SK-N-MC (cell line): ENCODE measurements at regions not wholly inside any gene's neighbourhood (a gene's known extent, or its start where the extent isn't known, plus 50 kb on each side); places are given as distances from the start of the nearest gene placed in this dataset.
"Not testable (repeated sequence)": the region's sequence is repeated elsewhere in the genome, so short reads cannot be mapped to it uniquely, and the experiment has no call there.

ENCODE experiments used
- EZH2 ChIP-seq: fragments of 200-600 bp; sonication (generic); IDR thresholded peaks from one replicate; pipeline ENCODE4 v1.6.1; 2017; ENCODE audit warnings: antibody characterized with exemption
- POLR2AphosphoS5 ChIP-seq: IDR thresholded peaks from 2 replicates; pipeline ENCODE4 v1.6.1; 2012; ENCODE audit warnings: mild to moderate bottlenecking, low read depth, low read length, borderline replicate concordance

DNA sequence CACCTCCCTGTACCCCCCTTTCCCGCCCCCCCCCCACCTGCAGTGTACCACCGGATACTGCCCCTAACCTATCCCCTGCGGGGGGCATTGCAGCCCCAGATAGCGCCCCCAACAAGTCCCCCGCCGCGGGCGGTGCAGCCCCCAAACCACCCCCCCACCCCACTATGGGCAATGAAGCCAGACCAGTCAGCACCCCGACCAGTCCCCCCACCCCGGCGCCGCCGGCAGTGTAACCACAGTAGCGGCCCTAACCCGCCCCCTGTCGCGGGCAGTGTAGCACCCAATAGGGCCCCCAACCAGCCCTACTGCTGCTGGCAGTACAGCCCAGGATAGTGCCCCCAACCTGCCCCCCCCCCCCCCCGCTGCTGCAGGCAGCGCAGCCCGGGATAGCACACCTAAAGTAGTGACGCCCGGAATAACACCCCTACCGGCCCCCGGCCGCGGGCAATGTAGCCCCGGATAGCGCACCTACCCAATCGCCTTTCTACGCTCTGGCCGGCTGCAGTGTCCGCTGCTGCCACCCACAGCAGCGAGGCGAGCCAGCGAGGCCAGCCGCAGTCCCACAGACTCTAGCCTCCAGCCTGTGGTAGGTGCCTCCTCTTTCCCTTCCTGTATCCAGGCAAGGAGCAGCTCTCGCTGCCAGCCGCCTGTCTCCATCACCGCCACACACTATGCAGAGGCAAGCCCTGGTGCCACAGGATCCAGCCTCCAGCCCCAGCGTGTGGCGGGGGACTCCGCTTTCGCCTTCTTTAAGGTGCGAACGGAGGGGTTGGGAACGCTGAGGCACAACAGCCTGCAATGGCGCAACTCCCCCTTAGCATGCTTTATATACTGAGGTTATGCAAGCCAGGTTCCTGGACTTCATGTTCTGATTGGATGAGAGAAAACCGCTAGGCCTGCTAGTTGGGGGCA is 229.3 kb downstream of the LIPI start:
- TF ChIP-seq POLR2AphosphoS5, EZH2: not testable (repeated sequence)
